ENCODE measurements at regions not wholly inside any gene's neighbourhood (a gene's known extent, or its start where the extent isn't known, plus 50 kb on each side); places are given as distances from the start of the nearest gene placed in this dataset.

DNA sequence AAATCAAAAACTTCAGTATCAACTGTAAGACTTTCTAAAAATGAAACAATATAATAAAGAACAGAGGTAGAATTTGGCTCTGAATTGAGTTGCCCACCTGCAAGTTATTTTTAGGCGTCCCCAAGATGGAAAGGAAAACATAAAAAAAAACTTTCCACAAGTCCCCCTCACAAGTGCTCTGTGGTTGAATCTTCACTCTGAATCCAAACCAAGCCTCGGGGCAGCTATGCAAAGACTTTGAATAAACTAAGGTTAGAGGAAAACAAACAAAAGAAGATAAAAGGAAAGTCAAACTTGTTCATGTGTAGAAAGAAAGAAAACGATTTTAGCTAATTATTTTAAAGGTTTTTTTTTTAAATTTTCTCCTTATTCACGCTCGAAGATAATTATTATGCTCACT lies 372.4 kb upstream of the SLIT2 start:
- DNase-seq, result no peak

DNA sequence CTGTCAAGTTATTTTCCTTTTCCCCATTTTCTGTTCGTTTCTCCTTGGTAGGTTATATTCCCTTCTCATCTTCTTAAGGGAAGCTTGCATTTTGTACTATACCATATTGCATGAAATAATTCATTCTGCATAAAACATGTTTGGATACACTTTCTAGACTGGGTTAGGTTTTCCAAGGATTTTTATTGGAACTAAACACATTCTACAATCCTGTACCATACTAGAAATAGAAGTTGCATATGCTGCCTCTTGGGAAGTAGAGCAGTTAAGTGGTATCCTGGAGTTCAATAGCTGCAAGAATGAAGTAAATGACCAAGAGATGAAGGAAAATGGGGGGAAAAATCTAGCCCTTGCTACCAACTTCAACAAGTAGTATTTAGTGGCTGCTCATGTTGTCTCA lies 393.7 kb upstream of the SLIT2 start:
- no peak for DNase-seq

GRCh38 chr4:19857380-19857779 lies 394.3 kb upstream of the SLIT2 start:
- DNase-seq, result no peak

GRCh38 chr4:19850909-19851308 lies 400.8 kb upstream of the SLIT2 start:
- DNase-seq, result no peak

DNA sequence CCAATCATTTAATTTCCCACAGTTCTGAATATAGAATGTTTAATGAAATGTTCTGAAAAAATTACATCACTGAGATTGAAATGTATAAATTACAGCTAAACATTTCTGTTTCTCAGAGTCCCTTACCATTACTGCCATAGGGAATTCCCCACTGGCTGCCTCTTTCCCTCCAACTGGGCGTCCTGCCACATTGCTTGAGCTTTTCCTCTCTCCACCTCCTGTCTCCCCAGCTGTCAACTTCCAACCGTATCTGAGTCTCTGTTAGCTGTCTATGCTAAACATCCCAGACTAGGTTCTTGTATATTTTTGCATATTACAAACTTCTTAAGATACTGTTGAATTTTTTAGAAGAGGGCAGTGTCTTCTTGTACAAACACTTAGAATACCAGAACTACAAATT lies 407.3 kb upstream of the SLIT2 start:
- no peak for DNase-seq

DNA sequence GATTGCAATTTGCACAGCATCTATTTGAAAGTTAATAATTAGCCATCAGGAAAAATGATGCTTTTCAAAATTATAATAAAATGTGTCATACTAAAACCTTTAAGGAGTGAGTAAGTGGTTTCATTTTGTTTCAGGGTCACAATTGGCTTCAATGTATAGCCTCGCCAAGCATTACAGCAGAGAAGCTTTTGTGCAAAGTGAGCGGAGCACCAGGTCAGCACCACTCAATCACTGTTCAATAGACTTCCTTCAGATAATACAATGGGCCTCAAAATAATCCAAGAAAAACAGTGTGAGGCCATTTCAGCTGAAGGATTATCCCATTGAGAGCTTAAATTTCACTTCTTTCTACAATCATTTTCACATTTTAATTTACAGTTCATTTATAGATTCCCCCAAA lies 409.2 kb upstream of the SLIT2 start:
- DNase-seq, result no peak

GRCh38 chr4:19838858-19839257 lies 412.8 kb upstream of the SLIT2 start:
- no peak for DNase-seq

GRCh38 chr4:19835429-19835828 lies 416.3 kb upstream of the SLIT2 start:
- DNase-seq, result no peak

- no peak for DNase-seq
Observed at GRCh38 chr4:19832411-19832810, 419.3 kb upstream of the SLIT2 start.

DNA sequence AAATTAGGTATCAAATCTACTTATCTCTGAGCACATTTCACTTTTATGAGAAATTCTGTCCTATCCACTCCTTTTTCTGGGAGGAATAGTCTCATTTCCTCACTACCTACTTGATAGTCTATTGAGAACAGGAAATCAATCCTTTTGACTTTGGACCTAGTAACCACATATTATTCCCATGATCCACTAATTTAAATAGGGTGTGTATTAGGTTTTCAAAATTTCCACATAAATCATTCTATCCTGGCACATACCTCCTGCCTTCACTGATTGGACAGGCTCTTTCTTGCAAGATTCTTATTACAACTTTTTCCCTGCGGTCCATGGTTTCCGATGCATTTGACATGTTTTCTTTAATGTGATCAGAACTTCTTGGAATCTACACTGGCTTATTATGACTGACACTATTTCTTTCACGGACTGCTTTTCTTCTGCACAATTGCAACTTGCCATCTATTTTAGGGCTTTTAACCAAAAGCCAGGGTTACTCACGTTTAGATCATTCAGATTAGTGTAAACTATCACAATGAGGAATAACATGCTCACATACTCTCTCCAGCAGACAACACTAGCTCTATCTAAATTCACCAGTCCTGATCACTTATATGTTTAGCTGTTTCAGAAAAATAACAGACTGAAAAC lies 419.9 kb upstream of the SLIT2 start:
- DNase-seq, result no peak

GRCh38 chr4:19829101-19829500 lies 422.6 kb upstream of the SLIT2 start:
- no peak for DNase-seq

DNA sequence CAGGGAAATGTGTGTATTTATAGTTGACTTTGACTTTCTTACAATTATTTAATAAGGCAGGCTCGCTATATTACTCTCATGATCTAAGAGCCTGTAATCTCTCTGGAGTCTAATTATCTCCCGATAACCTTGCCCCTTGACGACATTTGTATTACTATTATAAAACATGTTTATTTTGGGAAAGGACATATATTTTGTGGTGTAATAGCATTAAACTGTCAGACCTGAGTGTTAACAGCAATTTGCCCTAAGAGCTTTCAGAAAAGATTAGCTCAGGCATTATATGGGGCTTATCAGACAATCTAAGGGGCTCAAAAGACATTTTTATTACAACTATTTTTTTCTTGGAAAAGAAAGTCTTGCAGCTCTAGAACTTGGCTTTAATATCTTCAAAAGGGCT lies 427.9 kb upstream of the SLIT2 start:
- DNase-seq, result no peak

DNA sequence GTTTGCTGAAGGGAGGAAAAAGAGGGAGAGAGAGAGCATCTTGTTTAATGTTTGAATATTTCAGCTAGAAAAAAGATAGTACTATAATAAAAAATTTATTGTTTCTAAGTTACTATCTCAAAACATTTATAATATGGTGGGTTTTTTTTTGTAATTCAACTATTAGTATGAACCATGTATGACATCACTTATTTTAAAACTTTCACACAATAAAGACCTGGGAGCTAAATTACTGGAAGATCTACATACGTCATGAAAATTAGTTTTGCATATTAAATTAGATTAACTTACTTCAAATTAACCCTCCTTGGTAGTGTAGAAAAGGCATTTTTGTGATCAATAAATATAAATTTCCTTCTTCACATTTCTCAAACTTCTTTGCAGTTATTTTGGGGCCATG lies 432.0 kb upstream of the SLIT2 start:
- DNase-seq, result no peak

DNA sequence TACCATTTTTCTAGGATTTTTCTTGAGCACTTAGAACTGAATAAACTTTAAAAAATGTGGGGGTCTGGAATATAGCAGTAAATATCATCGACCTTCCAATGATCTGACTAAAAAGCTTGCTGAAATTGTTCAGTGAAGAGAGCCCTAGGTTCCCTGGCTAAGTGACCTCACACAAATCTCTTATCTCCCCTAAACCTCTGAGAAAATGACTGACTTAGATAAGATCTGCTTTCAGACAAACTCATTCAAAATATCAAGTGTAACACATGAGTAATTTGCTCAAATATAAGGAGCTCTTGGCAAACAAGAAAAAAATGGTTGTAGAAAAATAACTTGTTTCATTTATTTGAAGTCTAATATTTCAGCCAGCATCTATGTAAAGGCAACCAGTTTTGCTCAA lies 441.7 kb upstream of the SLIT2 start:
- no peak for DNase-seq

- DNase-seq, result no peak
Observed at GRCh38 chr4:19807505-19807904, 444.2 kb upstream of the SLIT2 start.

- DNase-seq, result no peak
Observed at GRCh38 chr4:19806865-19807264, 444.8 kb upstream of the SLIT2 start.

GRCh38 chr4:19803406-19803805 lies 448.3 kb upstream of the SLIT2 start:
- DNase-seq, result no peak

DNA sequence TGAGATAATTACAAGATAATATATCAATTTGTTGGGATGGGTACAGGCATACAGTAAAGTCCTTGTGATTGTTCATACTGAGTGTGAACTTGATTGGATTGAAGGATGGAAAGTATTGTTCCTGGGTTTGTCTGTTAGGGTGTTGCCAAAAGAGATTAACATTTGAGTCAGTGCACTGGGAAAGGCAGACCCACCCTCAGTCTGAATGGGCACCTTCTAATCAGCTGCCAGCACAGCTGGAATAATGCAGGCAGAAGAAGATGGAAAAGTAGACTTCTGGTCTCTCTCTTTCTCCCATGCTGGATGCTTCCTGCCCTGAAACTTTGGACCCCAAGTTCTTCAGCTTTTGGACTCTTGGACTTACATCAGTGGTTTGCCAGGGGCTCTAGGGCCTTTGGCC lies 457.9 kb upstream of the SLIT2 start:
- DNase-seq, result no peak

GRCh38 chr4:19791422-19792123 lies 460.1 kb upstream of the SLIT2 start:
- no peak for DNase-seq

- DNase-seq, result no peak
Observed at GRCh38 chr4:19786616-19787015, 465.1 kb upstream of the SLIT2 start.

- no peak for DNase-seq
Observed at GRCh38 chr4:19783667-19784223, 468.0 kb upstream of the SLIT2 start.

DNA sequence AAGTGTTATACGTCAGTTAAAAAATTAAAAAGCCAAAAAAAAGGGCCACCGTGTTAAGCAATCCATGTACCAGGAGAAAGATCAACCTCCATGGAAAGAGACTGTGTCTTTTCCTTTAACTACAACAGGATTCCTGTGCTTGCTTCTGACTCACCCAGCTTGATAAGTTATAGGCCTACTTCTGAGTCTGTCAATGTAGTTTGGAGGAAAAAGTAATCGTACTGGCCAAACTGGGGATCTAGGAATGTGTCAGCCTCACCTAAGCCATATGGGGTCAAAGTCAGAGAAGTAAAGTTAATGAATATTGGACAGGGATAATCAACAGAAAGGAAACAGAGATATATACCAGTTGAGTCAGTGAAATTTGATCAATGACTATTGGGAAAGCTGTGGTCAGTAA lies 470.8 kb upstream of the SLIT2 start:
- no peak for DNase-seq

GRCh38 chr4:19776929-19777328 lies 474.8 kb upstream of the SLIT2 start:
- no peak for DNase-seq

DNA sequence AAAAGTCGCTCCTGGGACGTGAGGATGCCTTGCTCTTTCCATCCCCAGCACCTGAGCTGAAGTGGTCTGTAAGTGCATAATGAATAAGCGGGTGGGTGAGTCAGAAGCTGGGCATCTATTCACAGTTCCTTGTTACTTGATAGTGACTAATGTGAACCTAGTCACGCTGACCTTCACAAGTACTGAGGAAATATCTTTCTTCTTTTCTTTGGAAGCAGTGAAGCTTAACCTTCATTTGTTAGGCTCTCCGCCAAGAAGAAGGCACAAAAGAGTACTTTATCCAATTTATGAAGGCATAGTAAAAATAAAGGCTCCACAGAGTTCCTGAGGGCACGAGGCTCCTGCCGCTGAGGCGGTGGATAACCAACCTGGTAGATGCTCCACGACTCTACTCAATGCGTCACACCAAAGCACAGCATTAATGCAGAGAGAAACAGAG lies 475.7 kb upstream of the SLIT2 start:
- no peak for DNase-seq

Measured in stimulated activated CD4-positive, alpha-beta T cell treated with anti-CD3 and anti-CD28 coated beads, Interleukin-1b, Interleukin-23, amount 100 ng/mL, for 48 hours (primary cell).